Duodenal mucosa (tissue), 2 donors: ENCODE measurements at regions not wholly inside any gene's neighbourhood (a gene's known extent, or its start where the extent isn't known, plus 50 kb on each side); places are given as distances from the start of the nearest gene placed in this dataset.
A peak's percentile ranks its signal among the peaks of the same experiment; 100 is the strongest.

Source experiments
- H3K27ac ChIP-seq: one replicate; pipeline ENCODE4 v1.7.0; 2013; ENCODE audit warnings: low read depth, low read length
- H3K27me3 ChIP-seq, 2 donors: one replicate each; pipeline ENCODE4 v1.7.0; 2013; ENCODE audit warnings: low read length in 2 of 2, control low read depth in 1 of 2; ENCODE audit not compliant: insufficient read depth in 2 of 2, control insufficient read depth in 1 of 2
- H3K36me3 ChIP-seq, 2 donors: one replicate each; pipeline ENCODE4 v1.7.0; 2013; ENCODE audit warnings: low read length in 2 of 2, control low read depth in 1 of 2; ENCODE audit not compliant: insufficient read depth in 2 of 2, control insufficient read depth in 1 of 2
- H3K4me1 ChIP-seq, 2 donors: one replicate each; pipeline ENCODE4 v1.7.0; 2013; ENCODE audit warnings: low read length in 2 of 2, control low read depth in 1 of 2; ENCODE audit not compliant: insufficient read depth in 2 of 2, control insufficient read depth in 1 of 2
- H3K4me3 ChIP-seq, 2 donors: one replicate each; pipeline ENCODE4 v1.7.0; 2013; ENCODE audit warnings: low read length in 2 of 2, low read depth in 1 of 2
- H3K9ac ChIP-seq, 2 donors: one replicate each; pipeline ENCODE4 v1.7.0; 2013; ENCODE audit warnings: low read length in 2 of 2, low read depth in 1 of 2
- H3K9me3 ChIP-seq, 2 donors: one replicate each; pipeline ENCODE4 v1.7.0; 2013; ENCODE audit warnings: low read length in 2 of 2, control low read depth in 1 of 2; ENCODE audit not compliant: control insufficient read depth in 1 of 2

- Histone ChIP-seq H3K27ac (no peak overlapping the region), H3K4me1 (peaks cover 14 to 15% of the 10 kb centered on the region in 2 donors), H3K36me3 (no peaks in the 10 kb centered on the region), H3K27me3 (peaks cover 3 to 8% of the 10 kb centered on the region in 2 donors), H3K4me3 (no peak overlapping the region), H3K9me3 (no peaks in the 10 kb centered on the region), H3K9ac (no peak overlapping the region)
These were observed 313.3 kb downstream of the UACA start for GRCh38 chr15:70450142-70450443.

GRCh38 chr15:70449311-70450141, 313.8 kb downstream of the UACA start:
- no peak overlapping the region for H3K4me3 ChIP-seq
- H3K27me3 ChIP-seq, result peaks cover 3 to 8% of the 10 kb centered on the region in 2 donors
- no peaks in the 10 kb centered on the region for H3K36me3 ChIP-seq
- H3K9ac ChIP-seq, result no peak overlapping the region
- H3K27ac ChIP-seq, result no peak overlapping the region
- H3K9me3 ChIP-seq, result no peaks in the 10 kb centered on the region
- peaks cover 14 to 15% of the 10 kb centered on the region in 2 donors for H3K4me1 ChIP-seq

DNA sequence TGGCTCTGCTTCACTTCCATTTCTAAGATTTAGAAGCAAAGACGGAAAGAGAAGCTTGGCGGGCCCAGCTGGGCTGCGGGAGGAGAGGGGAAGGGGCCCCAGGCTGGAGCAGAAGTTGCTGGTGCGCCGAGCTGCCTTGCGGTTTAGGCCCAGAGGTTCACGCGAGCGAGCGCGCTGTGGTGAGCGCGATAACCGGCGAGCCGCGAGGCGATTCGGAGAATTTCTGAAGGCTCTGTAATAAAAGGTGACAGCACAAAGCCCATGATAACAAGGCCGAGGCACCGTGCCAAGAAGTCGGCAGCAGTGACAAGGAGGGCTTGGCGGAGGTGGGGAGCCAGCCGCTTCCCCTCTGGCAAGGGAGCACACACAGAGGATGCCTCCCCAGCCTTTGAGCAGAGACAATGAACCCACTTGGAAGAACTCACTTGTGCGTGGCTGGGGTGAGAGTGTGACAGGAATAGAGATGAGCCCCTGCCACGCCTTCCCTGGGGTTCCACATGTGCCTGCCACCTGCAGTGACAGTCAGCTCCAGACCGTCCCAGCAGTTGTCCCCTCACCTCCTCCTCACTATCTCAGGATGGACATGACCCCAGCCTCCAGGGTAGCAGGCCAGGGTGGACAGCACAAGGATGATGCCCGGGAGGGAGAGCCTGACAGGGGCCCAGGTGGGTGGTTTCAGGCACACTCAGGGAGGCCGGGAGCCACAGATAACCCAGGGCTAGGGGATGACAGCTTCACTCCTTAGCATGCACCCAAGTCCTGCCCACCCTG, 315.2 kb downstream of the UACA start:
- H3K36me3 ChIP-seq, result no peaks in the 10 kb centered on the region
- peak overlapping the region in 1 of 2 donors; percentile 18 for H3K9ac ChIP-seq
- H3K27me3 ChIP-seq, result peaks cover 3 to 8% of the 10 kb centered on the region in 2 donors
- H3K4me3 ChIP-seq, result peak overlapping the region; percentile 22 to 32
- no peak overlapping the region for H3K27ac ChIP-seq
- H3K4me1 ChIP-seq, result peaks cover 14 to 15% of the 10 kb centered on the region in 2 donors
- no peaks in the 10 kb centered on the region for H3K9me3 ChIP-seq

- Histone ChIP-seq H3K9ac (peak overlapping the region in 1 of 2 donors; percentile 18), H3K9me3 (no peaks in the 10 kb centered on the region), H3K27me3 (peaks cover 3 to 8% of the 10 kb centered on the region in 2 donors), H3K4me3 (peak overlapping the region in 1 of 2 donors; percentile 22), H3K27ac (no peak overlapping the region), H3K36me3 (no peaks in the 10 kb centered on the region), H3K4me1 (peaks cover 14 to 15% of the 10 kb centered on the region in 2 donors)
These were observed 315.8 kb downstream of the UACA start for GRCh38 chr15:70447521-70447920.

DNA sequence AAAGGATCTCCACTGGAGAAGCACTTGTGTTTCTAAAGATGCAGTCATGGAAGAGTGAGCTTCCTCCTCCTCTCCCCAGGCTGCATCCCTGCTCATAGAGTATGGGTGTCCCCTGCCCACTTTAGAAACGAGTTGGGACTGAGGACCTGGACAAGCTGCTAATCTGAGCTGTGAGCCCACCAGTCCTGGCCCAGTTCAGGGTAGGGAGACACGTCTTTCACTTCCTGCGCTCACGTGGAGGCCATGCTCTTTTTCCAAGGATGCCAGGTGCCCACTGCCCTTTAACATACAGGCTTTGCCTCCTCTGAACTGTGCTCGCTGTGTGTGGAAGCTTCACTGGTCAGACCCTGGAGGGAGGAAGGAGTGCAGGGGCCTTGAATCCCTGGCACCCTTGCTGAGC, 316.3 kb downstream of the UACA start:
- Histone ChIP-seq H3K27ac (no peak overlapping the region), H3K36me3 (no peaks in the 10 kb centered on the region), H3K4me3 (no peak overlapping the region), H3K9ac (no peak overlapping the region), H3K4me1 (peaks cover 14 to 15% of the 10 kb centered on the region in 2 donors), H3K27me3 (peaks cover 3 to 12% of the 10 kb centered on the region in 2 donors), H3K9me3 (no peaks in the 10 kb centered on the region)

- Histone ChIP-seq H3K27ac (no peak overlapping the region), H3K4me3 (no peak overlapping the region), H3K9ac (no peak overlapping the region), H3K9me3 (no peaks in the 10 kb centered on the region), H3K27me3 (peaks cover 3 to 12% of the 10 kb centered on the region in 2 donors), H3K4me1 (peaks cover 14 to 15% of the 10 kb centered on the region in 2 donors), H3K36me3 (no peaks in the 10 kb centered on the region)
These were observed 319.7 kb downstream of the UACA start for GRCh38 chr15:70443486-70444273.

GRCh38 chr15:70442616-70443321, 320.6 kb downstream of the UACA start:
- Histone ChIP-seq H3K9ac (no peak overlapping the region), H3K9me3 (no peaks in the 10 kb centered on the region), H3K36me3 (no peaks in the 10 kb centered on the region), H3K4me1 (peaks cover 7% of the 10 kb centered on the region in 2 donors), H3K4me3 (no peak overlapping the region), H3K27me3 (peaks cover 0 to 12% of the 10 kb centered on the region in 2 donors), H3K27ac (no peak overlapping the region)

- peaks cover 3% of the 10 kb centered on the region in 2 donors for H3K4me1 ChIP-seq
- H3K36me3 ChIP-seq, result no peaks in the 10 kb centered on the region
- no peak overlapping the region for H3K9ac ChIP-seq
- H3K27ac ChIP-seq, result no peak overlapping the region
- no peak overlapping the region for H3K4me3 ChIP-seq
- H3K27me3 ChIP-seq, result peaks cover 0 to 9% of the 10 kb centered on the region in 2 donors
- no peaks in the 10 kb centered on the region for H3K9me3 ChIP-seq
These were observed 321.1 kb downstream of the UACA start for GRCh38 chr15:70442211-70442610.

DNA sequence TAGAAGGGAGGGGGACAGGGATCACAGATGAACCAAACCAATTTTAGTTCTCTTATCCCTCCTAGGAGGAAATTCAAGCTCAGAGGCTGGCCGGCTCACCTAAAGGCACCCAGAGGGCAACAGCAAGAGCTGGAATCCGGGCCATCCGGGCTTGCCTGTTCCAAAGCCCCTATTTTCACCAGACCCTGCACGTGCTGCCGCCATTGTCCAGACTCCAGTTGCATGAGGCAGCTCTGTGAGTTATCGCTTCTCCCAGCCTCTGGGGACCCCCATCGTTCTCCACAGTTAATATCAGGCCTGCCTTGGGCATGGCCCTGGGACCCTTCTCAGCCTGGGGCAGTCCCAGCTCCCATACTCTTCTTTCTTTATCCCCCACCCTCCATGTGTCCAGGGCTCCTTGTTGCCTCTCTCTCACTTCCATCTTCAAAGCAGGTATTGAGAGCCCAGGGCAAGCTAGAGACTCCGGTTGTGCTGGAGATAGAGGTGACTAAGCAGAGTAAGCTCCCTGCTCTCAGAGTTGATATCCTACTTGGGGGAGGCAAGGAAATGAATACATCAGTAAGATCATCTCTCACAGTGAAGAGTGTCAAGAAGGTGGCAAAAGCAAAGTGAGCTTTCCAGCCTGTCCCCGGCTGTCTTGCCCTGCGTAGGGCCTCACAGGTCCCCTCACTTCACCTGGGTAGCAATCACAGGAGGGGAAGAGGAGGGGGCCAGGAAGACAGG, 322.8 kb downstream of the UACA start:
- Histone ChIP-seq H3K4me3 (no peak overlapping the region), H3K9me3 (no peaks in the 10 kb centered on the region), H3K4me1 (peaks cover 9 to 16% of the 10 kb centered on the region in 2 donors), H3K36me3 (no peaks in the 10 kb centered on the region), H3K27me3 (peaks cover 0 to 7% of the 10 kb centered on the region in 2 donors), H3K27ac (no peak overlapping the region), H3K9ac (no peak overlapping the region)
